Ishikawa (cell line): ENCODE measurements at regions not wholly inside any gene's neighbourhood (a gene's known extent, or its start where the extent isn't known, plus 50 kb on each side); places are given as distances from the start of the nearest gene placed in this dataset.

ENCODE experiments used
- CEBPB ChIP-seq: IDR thresholded peaks from 2 replicates; pipeline ENCODE4 v1.6.1; 2012
- CREB1 ChIP-seq: IDR thresholded peaks from 2 replicates; pipeline ENCODE4 v1.6.1; 2012; ENCODE audit warnings: low read depth
- EGR1 ChIP-seq: IDR thresholded peaks from 2 replicates; pipeline ENCODE4 v1.6.1; 2012
- EP300 ChIP-seq: IDR thresholded peaks from 2 replicates; pipeline ENCODE4 v1.6.1; 2012; ENCODE audit warnings: borderline replicate concordance
- FOXM1 ChIP-seq: IDR thresholded peaks from 2 replicates; pipeline ENCODE4 v1.6.1; 2012; ENCODE audit warnings: low read depth, borderline replicate concordance
- NFIC ChIP-seq: IDR thresholded peaks from 2 replicates; pipeline ENCODE4 v1.6.1; 2012
- RAD21 ChIP-seq: IDR thresholded peaks from 2 replicates; pipeline ENCODE4 v1.6.1; 2012; ENCODE audit warnings: low read depth
- TAF1 ChIP-seq: IDR thresholded peaks from 2 replicates; pipeline ENCODE4 v1.6.1; 2012; ENCODE audit warnings: low read depth, mild to moderate bottlenecking
- TCF12 ChIP-seq: IDR thresholded peaks from 2 replicates; pipeline ENCODE4 v1.6.1; 2012; ENCODE audit warnings: low read depth
- TEAD4 ChIP-seq: IDR thresholded peaks from 2 replicates; pipeline ENCODE4 v1.6.1; 2012
- USF1 ChIP-seq: IDR thresholded peaks from 2 replicates; pipeline ENCODE4 v1.6.1; 2012
- YY1 ChIP-seq: IDR thresholded peaks from 2 replicates; pipeline ENCODE4 v1.6.1; 2012; ENCODE audit warnings: low read depth
- ZBTB7A ChIP-seq: IDR thresholded peaks from 2 replicates; pipeline ENCODE4 v1.6.1; 2012; ENCODE audit warnings: low read depth
- TF ChIP-seq, protein P1 (sequence below): IDR thresholded peaks from 2 replicates; pipeline ENCODE4 v1.6.1; 2012
- TF ChIP-seq, protein P2 (sequence below): IDR thresholded peaks from 2 replicates; pipeline ENCODE4 v1.6.1; 2012; ENCODE audit warnings: low read depth, mild to moderate bottlenecking

- no peak for TF ChIP-seq EGR1
- TF ChIP-seq, protein P1, sequence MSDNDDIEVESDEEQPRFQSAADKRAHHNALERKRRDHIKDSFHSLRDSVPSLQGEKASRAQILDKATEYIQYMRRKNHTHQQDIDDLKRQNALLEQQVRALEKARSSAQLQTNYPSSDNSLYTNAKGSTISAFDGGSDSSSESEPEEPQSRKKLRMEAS: no peak
- no peak for TF ChIP-seq USF1
- TF ChIP-seq, protein P2, sequence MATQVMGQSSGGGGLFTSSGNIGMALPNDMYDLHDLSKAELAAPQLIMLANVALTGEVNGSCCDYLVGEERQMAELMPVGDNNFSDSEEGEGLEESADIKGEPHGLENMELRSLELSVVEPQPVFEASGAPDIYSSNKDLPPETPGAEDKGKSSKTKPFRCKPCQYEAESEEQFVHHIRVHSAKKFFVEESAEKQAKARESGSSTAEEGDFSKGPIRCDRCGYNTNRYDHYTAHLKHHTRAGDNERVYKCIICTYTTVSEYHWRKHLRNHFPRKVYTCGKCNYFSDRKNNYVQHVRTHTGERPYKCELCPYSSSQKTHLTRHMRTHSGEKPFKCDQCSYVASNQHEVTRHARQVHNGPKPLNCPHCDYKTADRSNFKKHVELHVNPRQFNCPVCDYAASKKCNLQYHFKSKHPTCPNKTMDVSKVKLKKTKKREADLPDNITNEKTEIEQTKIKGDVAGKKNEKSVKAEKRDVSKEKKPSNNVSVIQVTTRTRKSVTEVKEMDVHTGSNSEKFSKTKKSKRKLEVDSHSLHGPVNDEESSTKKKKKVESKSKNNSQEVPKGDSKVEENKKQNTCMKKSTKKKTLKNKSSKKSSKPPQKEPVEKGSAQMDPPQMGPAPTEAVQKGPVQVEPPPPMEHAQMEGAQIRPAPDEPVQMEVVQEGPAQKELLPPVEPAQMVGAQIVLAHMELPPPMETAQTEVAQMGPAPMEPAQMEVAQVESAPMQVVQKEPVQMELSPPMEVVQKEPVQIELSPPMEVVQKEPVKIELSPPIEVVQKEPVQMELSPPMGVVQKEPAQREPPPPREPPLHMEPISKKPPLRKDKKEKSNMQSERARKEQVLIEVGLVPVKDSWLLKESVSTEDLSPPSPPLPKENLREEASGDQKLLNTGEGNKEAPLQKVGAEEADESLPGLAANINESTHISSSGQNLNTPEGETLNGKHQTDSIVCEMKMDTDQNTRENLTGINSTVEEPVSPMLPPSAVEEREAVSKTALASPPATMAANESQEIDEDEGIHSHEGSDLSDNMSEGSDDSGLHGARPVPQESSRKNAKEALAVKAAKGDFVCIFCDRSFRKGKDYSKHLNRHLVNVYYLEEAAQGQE: no peak
- no peak for TF ChIP-seq CEBPB
- no peak for TF ChIP-seq TEAD4
- TF ChIP-seq YY1: no peak
- no peak for TF ChIP-seq TCF12
- no peak for TF ChIP-seq RAD21
- no peak for TF ChIP-seq NFIC
- TF ChIP-seq FOXM1: no peak
- no peak for TF ChIP-seq TAF1
- TF ChIP-seq CREB1: no peak
- TF ChIP-seq EP300: no peak
- TF ChIP-seq ZBTB7A: no peak
Measured at GRCh38 chr3:25992606-25993005, 202.7 kb downstream of the OXSM start.

DNA sequence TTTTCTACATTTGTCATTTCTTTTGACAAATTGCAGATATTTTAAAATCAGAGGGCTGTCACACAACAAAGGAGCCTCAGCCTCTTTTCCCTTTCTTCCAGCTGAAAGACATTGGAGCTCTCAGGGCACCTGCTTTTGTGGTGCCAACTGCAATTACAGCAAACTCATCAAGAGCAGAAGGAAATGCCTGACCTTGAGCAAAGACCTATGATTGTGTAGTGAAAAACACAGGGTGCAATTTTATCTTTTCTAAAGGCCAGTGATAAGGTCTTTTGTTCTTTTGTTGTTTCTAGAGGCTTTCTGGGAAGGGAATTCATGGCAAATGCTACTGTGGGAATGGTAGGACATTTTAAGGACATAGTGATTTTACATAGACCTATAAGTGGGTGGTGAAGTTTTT lies 214.3 kb downstream of the OXSM start:
- TF ChIP-seq, protein P1: no peak
- no peak for TF ChIP-seq ZBTB7A
- no peak for TF ChIP-seq TAF1
- no peak for TF ChIP-seq CEBPB
- no peak for TF ChIP-seq EP300
- no peak for TF ChIP-seq FOXM1
- TF ChIP-seq, protein P2: no peak
- no peak for TF ChIP-seq USF1
- TF ChIP-seq NFIC: no peak
- TF ChIP-seq TEAD4: no peak
- TF ChIP-seq EGR1: no peak
- TF ChIP-seq RAD21: no peak
- TF ChIP-seq TCF12: no peak
- TF ChIP-seq CREB1: no peak
- no peak for TF ChIP-seq YY1

- TF ChIP-seq ZBTB7A (no peak), USF1 (no peak), TCF12 (no peak), FOXM1 (no peak), EGR1 (no peak), TEAD4 (no peak), RAD21 (no peak), EP300 (no peak), YY1 (no peak), NFIC (no peak), CEBPB (no peak), CREB1 (no peak), TAF1 (no peak)
- TF ChIP-seq, protein P2: no peak
- TF ChIP-seq, protein P1: no peak
Measured at GRCh38 chr3:26011276-26011675, 221.4 kb downstream of the OXSM start.

DNA sequence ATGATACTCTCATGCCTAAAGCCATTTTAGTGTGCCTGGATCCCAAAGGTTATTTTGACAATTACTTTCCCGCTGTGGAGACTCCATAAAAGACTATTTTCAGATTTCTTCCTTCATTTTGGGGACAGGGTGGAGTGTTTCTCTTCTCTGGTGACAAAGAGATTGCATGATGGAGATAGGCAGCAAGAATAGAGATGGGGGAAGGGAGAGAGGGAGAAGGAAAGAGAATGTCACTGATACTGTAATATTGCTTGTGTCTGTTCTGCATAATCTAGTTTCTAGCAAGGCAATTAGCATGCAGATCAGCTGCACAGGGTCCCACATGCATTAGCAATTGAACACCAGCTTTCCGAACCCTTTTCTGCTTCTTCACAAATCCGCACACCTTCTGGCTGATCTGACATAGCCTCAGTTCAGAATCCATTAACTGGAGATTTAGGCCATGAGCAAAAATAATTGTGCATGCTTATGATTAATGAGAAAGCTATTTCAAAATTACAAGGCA lies 222.4 kb downstream of the OXSM start:
- TF ChIP-seq TCF12 (no peak), RAD21 (no peak), ZBTB7A (no peak), EGR1 (no peak), CREB1 (no peak), YY1 (no peak), USF1 (no peak), NFIC (no peak), TAF1 (no peak), FOXM1 (no peak)
- TF ChIP-seq, protein P1: no peak
- TF ChIP-seq, protein P2: no peak
